Renal cortical epithelial cell (primary cell): ENCODE measurements at regions not wholly inside any gene's neighbourhood (a gene's known extent, or its start where the extent isn't known, plus 50 kb on each side); places are given as distances from the start of the nearest gene placed in this dataset.

Source experiments
- DNase-seq: peaks from one replicate; pipeline ENCODE4 v3.0.0-alpha.2; 2011; ENCODE audit warnings: low read depth

- no peak for DNase-seq
Measured at GRCh38 chr20:21456207-21456606, 57.7 kb downstream of the NKX2-2 start.

GRCh38 chr20:21453690-21454089 is 56.4 kb upstream of the NKX2-4 start:
- peak; percentile 50 for DNase-seq

- peak; percentile 66 for DNase-seq
Measured at GRCh38 chr20:21450572-21450971, 53.2 kb upstream of the NKX2-4 start.
